ENCODE measurements at regions not wholly inside any gene's neighbourhood (a gene's known extent, or its start where the extent isn't known, plus 50 kb on each side); places are given as distances from the start of the nearest gene placed in this dataset.
A peak's percentile ranks its signal among the peaks of the same experiment; 100 is the strongest.

DNA sequence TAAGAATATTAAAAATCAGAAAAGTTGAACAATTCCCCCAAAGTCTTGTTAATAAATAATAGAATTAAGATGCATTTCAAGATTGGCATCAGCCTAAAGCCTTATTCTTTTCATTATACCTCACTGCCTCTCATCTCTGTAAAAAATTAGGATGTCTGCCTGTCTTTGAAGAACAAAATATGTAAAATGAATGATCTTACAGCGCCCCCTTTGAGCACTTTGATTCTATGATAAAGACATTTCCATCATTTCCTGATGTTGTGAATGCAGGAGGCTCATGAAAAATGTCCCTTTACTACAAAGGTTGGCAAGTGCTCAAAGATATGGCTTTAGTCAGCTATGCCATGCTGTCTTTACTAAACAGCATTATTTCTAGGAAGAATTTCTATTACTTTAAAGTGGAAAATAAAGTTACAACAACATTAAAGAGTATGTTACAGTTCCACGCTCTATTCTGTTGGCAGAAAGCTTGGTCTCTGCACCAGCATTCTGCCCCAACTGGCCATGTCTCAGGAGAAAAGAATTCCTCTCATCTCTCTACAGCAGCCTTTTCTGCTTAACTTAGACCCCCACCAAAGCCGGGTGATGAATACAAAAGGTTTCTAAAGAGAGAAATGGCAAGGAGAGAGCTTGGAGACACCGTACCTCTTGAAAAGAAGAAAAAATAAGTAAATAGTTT, 95.1 kb downstream of the LLPH start:
- H3K4me3 ChIP-seq (ENCODE audit: control insufficient read depth, low read depth, low read length), result no peak overlapping the region
- TF ChIP-seq, protein P1, sequence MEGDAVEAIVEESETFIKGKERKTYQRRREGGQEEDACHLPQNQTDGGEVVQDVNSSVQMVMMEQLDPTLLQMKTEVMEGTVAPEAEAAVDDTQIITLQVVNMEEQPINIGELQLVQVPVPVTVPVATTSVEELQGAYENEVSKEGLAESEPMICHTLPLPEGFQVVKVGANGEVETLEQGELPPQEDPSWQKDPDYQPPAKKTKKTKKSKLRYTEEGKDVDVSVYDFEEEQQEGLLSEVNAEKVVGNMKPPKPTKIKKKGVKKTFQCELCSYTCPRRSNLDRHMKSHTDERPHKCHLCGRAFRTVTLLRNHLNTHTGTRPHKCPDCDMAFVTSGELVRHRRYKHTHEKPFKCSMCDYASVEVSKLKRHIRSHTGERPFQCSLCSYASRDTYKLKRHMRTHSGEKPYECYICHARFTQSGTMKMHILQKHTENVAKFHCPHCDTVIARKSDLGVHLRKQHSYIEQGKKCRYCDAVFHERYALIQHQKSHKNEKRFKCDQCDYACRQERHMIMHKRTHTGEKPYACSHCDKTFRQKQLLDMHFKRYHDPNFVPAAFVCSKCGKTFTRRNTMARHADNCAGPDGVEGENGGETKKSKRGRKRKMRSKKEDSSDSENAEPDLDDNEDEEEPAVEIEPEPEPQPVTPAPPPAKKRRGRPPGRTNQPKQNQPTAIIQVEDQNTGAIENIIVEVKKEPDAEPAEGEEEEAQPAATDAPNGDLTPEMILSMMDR (IDR thresholded peaks at IDR 0.05; ENCODE audit: control insufficient read depth, insufficient read depth, low read depth, low read length, missing control alignments), result peak; percentile 54
- DNase-seq (ENCODE audit: low read depth), result no peak

DNA sequence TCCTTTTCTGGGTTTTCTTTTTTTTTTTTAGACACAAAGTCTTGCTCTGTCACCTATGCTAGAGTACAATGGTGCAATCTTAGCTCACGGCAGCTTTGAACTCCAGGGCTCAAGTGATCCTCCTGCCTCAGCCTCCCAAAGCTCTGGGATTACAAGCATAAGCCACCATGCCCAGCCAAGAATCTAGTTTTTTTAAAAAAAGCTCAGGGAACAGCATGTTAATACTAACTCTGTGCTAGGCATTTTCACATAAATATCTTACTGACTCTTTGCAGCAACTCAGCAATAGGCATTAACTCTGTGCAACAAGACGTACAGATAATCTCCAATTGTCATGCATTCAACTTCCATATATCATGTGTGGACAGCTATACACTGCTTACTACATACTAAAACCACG, 97.4 kb downstream of the LLPH start:
- TF ChIP-seq, protein P1 (IDR thresholded peaks at IDR 0.05; ENCODE audit: control insufficient read depth, insufficient read depth, low read depth, low read length, missing control alignments), result no peak
- no peak overlapping the region for H3K4me3 ChIP-seq (ENCODE audit: control insufficient read depth, low read depth, low read length)
- DNase-seq (ENCODE audit: low read depth), result no peak

DNA sequence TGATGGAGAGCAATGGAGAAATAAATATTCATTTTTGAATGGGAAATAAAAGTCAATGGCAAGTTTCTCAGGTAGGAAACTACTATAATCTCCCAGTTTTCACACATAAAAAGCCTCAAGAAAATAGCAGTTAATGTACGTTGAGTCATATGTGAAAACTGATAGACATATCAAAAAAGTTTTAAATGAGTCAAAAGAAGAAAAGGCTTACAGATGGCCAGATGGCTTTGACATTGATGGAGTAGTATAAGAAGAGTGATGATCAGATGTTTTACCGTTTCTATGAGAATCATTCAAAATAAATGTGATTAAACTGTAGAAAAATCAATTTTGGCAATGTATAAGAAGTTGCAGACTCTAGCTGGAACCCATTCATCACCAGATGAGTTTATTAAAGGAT, 97.8 kb downstream of the LLPH start:
- no peak for DNase-seq (ENCODE audit: low read depth)
- H3K4me3 ChIP-seq (ENCODE audit: control insufficient read depth, low read depth, low read length), result no peak overlapping the region
- TF ChIP-seq, protein P1 (IDR thresholded peaks at IDR 0.05; ENCODE audit: control insufficient read depth, insufficient read depth, low read depth, low read length, missing control alignments), result no peak

DNA sequence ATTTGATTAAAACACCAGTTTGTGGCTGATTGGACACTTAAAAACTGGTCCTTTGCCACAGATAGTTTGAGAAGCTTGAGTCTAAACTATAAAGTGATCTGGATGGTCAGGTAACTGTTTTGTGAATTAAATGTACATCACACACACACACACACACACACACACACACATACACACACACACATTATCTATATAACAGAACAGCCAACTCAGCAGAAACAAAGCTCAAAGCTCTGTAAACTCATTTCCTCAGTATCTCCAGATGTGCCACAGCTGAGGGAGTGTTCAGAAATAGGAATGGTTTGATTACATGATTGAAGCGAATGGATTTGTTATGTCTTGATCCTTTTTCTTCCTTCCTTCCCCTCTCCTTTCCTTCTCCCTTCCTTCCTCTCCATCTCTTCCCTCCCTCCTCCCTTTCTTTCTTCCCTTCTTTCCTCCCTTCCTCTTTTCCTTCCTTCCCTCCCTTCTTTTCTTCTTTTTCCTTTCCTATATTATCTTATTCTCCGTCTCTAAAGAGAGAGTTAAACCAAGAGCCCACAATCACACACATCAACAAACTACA, 100.3 kb downstream of the LLPH start:
- no peak overlapping the region for H3K4me3 ChIP-seq (ENCODE audit: control insufficient read depth, low read depth, low read length)
- TF ChIP-seq, protein P1 (IDR thresholded peaks at IDR 0.05; ENCODE audit: control insufficient read depth, insufficient read depth, low read depth, low read length, missing control alignments), result no peak
- DNase-seq (ENCODE audit: low read depth), result no peak

DNA sequence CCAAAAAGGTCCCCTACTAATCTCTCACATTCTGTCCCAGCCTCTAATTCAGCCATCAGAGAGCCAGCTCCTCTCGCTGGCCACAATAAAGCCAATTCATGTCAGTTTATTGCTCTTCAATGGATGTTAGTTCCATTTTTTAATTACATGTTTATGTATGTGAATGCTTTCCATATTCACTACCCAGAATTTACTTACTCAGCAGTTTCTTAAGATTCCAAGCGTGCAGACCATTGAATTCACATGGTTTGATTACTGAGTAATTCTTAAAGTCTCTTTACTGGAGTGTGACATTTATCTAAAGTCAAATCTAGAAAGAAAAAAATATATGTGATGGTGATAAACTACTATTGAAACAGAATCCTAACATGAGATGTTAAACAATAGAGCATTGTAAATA, 102.2 kb downstream of the LLPH start:
- TF ChIP-seq, protein P1 (IDR thresholded peaks at IDR 0.05; ENCODE audit: control insufficient read depth, insufficient read depth, low read depth, low read length, missing control alignments), result no peak
- H3K4me3 ChIP-seq (ENCODE audit: control insufficient read depth, low read depth, low read length), result no peak overlapping the region
- DNase-seq (ENCODE audit: low read depth), result no peak

DNA sequence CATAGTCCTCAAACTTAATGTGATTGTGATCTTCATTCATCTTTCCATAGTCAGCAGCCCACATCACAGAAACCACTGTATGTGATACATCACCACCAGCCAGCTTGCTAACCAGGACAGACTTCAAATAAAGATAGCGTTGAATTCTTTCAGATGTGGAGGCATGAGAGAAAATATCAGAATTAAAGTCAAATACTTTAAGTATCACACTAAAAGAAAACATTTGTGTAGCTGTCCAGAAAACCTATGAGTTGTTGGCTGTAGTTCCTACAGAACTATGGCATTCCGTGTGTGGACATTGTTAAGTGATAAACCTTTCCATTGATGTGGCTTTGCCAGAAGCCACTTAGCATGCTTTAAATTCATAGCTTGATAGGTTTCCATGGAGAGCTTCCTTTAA, 105.1 kb downstream of the LLPH start:
- TF ChIP-seq, protein P1 (IDR thresholded peaks at IDR 0.05; ENCODE audit: control insufficient read depth, insufficient read depth, low read depth, low read length, missing control alignments), result no peak
- H3K4me3 ChIP-seq (ENCODE audit: control insufficient read depth, low read depth, low read length), result no peak overlapping the region

More for the DNA sequence above, 105.1 kb downstream of the LLPH start:
- DNase-seq (ENCODE audit: low read depth), result no peak
